GM19372 (cell line): ENCODE measurements at regions not wholly inside any gene's neighbourhood (a gene's known extent, or its start where the extent isn't known, plus 50 kb on each side); places are given as distances from the start of the nearest gene placed in this dataset.

Experiments used
- ATAC-seq: cut with Tn5 transposase; IDR thresholded peaks from one replicate; pipeline ENCODE4 v1.9.1; 2021; ENCODE audit warnings: mild to moderate bottlenecking, low read depth, moderate library complexity; ENCODE audit not compliant: unreplicated experiment

DNA sequence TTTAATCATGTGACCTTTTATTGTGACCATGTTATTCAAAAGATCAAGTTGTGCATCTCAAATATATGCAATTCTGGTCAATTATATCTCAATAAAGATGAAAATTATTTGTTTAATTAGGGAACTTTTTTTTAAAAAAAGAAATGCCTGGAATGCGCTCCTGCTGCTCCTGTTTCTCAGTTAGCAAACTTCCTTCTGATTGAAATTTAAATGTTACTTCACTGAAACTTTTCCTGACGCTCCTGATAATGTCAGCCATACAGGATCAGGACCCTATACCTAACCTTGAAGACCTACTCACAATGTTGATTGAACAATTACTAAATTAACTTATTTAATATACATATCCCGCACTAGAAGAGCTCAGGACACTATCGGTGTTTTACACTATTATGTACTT, 190.4 kb downstream of the MACC1 start:
- no peak for ATAC-seq

DNA sequence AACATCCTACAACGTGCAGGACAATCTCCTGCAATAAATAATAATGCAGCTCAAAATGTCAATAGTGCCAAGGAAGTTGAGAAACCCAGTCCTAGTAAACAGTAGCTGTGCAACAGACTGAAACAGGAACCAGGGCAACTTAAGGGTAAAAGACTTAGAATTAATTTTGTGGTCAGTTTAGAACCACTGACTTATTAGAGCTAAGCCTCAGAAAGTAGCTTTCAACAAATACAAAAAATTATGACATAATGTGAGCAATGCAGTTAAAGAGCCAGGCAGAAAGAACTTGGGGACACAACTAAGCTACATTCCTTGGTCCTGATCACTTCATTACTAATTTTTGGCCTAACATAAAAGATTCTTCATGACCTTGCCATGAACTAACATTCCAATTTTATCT, 195.4 kb downstream of the MACC1 start:
- peak; percentile 65 for ATAC-seq

DNA sequence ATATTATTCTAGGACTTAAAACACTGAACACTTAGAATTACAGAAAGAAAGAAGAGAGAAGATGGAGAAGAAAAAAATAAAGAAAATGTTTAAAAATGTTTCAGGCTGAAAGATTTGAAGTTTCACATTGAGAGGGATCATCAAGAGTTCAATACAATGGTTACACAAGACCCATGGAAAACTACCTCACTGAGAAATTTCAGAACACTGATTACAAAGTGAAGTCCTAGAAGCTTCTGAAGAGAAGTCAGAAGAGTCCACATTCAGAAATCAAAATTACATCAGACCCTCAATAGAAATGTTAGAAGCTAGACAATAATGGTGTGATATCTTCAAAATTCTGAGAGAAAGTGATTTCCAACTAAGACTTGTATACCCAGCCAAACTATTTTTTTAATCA, 196.1 kb downstream of the MACC1 start:
- ATAC-seq = no peak

DNA sequence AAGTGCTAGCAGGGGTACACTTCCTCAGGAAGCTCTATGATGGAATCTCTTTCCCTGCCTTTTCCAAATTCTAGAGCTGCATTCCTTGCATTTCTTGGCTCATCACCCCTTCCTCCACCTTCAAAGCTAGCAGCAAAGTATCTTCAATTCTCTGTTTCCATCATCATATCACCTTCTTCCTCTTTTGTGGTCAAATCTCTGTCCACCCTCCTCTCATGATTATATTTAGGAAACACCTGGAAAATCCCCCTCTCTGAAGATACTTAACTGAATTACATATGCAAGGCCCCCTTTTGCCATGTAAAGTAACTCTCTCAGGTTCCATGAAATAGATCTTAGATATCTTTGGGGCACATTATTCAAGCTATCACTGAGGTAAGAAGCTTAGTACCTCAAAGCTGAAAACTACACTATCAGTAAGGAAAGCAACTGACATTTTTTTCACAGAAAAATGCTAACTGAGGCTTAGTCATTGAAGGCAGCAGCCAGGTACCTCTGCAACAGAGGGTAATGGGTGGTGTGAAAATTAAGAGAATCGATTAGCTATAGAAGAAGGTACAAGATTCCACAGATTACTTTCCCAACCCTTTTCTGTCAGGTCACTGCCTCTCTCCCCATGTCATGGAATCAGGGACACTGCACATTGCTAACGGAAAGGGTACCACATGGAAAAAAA, 197.3 kb downstream of the MACC1 start:
- ATAC-seq = peak; percentile 58

DNA sequence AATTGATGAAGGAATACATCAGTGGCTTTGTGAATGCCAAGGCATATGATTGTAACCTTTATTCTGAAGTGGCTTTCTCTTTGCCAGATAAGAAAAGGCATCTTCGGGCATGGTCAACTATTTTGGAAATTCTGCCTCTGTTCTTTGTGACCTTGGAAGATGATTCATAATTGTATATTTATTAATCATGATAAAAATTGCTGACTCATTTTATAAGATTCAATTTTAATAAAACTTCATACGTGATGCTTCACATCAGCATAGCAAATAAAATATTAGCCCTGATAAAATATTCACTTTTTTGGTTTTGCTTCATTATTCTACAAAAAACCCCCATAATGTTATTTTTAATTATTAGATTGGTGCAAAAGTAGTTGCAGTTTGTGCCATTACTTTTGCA, 200.5 kb downstream of the MACC1 start:
- ATAC-seq = no peak

DNA sequence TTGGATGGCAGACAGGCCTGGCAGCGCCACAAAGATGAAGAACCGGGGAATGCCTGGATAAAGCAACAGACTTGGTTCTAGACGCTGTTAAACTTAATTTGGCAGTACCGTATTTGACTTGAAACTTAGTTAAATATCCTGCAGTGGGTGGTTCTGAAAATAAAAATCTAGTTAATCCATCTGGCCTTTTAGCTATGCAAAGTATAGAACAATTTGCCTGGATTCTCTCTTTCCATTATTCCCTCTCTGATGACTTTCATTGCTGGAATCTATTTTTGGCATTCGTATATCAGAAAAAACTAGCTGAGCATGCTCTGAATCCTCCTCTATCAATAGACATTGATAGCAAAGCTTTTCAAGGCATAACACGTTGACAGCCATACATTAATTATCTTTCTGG, 203.6 kb downstream of the MACC1 start:
- no peak for ATAC-seq

DNA sequence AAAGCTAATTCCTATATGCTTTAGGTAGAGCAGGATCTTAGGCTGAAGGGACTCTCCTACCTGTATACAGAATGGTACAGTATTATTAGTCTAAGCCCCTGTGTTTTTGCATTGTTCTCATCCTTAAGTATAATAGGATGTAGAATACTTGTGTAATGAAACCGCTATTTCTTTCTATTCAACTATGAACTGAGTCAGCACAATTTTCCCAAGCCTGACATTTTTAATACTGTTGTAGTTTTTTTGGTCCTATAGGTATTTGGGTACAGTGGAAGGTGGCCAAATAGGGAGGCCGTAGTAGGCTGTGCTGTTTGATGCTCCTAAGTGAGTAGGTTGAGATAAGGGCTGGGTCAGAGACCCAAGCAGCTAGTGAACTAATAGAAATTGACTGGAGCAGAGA, 205.1 kb downstream of the MACC1 start:
- ATAC-seq = no peak

DNA sequence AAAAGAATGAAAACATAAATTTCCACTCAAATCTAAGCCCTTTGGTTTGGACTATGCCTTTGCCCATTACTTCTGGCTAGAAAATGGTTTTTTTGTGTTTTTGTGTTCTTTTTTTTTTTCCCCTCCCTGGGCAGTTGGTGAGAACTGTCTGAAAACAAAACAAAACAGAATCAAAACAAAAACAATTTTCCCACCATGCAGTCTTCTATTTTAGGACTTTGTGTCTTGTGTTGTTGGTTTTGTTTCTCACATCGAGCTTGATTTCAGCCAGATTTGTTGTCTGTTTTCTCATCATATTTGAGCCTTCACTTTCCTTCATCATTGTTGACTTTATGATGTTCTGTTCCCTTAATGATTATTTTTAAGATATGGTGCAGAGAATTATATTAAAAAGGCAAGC, 206.3 kb downstream of the MACC1 start:
- ATAC-seq = no peak

DNA sequence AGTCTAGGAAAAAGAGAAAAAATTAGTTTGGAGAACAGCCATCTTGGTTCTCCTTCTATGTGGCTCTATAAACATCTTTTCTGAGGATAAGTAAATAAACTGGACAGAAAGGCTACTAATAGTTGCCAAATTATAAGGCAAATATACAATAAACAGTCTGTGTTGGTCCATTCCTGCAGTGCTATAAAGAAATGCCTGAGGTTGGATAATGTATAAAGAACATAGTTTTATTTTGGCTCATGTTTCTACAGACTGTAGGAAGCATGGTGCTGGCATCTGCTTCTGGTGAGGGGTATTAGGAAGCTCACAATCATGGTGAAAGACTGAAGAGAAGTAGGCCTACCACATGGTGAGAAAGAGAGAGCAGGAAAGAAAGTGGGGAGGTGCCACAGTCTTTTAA, 209.7 kb downstream of the MACC1 start:
- ATAC-seq = no peak

DNA sequence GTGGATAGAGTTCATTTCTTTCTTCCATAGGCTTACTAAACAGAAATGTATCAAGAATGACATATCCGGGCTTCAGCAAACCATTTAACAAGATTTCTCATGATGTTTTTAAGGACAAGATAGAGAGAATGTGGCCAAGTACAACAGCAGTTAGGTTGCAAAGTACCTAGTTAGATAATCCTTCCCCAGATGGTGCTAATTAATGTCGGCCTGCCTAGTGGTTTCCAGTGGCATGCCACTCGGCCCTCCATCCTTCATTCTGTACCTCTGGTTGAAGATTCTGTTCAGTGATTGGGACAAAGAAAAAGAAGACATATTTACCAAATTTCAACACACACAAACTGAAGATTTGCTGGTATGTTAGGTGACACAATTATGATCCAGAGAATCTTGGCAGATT, 212.1 kb downstream of the MACC1 start:
- ATAC-seq = no peak

DNA sequence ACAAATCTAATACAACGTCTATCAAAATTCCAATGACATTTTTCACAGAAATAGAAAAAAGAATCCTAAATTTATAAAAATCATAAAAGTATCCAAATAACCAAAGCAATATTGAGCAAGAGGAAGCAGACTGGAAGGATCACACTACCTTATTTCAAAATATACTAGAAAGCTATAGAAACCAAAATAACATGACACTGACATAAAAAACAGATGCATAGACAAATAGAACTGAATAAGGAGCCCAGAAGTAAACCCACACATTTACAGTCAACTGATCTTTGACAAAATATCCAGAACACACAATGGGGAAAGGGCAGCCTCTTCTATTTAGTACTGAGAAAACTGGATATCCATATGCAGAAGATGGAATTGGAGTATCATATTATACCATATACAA, 217.5 kb downstream of the MACC1 start:
- ATAC-seq = no peak

DNA sequence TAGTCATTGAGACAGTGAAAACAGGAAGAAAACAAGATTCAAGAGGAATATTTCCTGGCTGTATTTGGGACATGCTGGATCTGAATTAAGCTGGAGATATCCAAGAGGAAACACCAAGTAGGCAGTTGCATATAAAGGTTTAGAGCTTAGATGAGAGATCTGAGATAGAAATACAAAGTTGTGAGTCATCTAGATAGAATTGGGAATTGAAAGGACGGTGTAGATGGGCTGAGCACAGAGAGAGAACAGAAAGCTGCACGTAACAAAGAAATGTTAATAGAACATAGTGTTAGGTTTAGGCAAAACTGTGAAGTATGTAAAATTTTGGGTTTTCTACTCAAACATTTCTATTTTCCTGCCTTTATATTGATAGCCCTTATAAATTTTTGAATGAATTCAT, 218.5 kb upstream of the TMEM196 start:
- no peak for ATAC-seq

DNA sequence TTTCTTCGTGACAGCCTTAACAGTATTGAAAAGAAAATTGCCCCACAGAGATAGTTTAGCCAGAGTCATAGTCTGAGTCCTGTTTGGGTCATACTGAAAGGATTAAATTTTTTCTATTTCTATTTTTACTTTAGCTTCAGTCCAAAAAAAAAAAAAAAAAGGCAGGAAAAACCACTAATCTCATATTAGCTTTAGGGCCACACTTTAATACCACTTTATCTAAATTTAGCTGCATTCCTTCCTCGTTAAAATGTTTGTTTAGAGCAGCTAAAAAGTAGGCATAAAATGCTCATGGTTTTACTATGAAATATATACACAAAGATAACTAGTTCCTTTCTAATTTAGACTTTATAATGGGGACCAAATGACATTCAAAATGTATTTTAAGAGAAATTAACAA, 216.5 kb upstream of the TMEM196 start:
- no peak for ATAC-seq

DNA sequence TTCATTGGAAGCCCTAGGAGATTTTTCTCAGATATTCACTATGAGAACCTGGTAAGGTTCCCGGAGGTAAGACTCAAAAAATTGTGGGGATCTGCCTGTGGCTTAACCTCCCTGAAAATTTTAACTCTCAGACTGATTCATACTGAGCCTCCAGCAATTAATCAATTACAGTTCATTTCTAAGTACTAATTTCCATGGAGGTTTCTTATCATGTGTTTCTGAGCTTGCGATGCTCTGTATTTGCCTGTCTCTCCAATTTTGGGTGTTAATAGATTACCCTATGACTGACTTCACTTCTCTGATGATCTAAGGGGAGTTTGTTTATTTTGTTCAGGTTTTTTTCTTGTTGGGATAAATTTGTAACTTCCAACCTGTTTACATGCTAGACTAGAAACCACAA, 215.4 kb upstream of the TMEM196 start:
- no peak for ATAC-seq

DNA sequence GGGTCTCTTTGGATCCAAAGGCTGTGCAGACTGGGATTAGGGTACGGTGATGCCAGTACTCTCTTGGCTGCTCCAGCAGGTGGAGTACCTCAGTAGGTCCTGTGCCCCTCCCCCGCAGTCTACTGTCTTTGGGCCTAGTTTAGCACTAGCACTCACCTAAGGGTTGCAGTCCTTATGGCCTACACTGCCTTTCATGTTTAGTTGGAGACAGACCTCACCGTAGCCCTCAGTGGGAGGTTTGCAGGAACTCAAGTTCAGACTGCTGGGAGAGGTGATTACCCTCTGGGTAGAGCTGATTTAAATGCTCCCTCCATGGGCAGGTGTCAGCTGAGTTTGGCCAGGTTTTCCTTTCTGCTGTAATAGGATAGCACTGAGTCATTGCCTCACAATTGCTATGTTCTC, 210.8 kb upstream of the TMEM196 start:
- ATAC-seq = no peak

DNA sequence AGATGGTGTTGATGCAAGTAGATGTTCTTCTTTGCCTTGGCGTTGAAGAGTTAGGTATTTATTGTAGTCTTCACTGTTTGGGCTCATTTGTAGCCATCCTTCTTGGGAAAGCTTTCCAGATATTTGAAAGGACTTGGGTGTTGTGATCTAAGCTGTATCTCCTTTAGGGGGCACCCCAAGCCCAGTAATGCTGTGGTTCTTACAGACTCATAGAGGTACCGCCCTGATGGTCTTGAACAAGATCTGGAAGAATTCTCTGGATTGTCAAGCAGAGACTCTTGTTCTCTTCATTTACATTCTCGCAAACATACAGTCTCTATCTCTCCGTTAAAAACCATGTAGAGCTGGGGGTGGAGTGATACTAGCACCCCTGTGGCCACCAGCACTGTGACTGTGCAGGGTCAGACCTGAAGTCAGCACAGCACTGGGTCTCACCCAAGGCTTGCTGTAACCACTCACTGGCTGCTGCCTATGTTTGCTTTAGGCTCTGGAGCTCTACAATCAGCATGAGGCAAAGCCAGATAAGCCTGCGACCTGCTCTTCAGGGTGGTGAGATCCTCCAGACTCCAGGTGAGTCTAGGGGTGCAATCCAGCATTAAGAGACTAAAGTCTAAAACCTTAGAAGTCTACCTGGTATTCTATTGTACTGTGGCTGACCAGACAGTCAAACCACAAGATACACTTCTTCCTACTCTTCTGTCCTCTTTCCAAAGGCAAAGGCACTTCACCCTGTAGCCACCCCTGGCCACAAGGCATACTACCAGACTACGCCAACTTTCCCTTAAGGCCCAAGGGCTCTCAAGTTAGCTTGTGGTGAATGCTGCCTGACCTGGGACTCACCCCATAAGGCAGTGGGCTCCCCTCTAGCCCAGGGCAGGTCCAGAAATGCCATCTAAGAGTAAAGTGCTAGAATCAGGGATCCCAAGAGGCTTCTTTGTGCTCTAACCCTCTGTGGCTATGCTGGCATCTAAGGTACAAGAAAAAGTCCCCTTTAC, 209.7 kb upstream of the TMEM196 start:
- no peak for ATAC-seq

DNA sequence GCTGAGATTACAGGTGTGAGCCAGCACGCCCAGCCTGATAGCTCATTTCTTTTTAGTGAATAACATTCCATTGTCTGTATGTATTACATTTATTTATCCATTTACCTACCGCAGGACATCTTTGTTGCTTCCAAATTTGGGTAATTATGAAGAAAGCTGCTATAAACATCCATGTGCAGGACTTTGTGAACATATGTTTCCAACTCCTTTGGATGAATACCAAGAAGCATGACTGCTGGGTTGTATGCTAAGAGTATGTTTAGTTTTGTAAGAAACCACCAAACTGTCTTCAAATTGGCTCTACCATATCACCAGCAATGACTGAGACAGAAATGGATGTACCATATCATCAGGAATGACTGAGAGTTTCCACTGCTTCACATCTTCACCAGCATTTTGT, 200.2 kb upstream of the TMEM196 start:
- no peak for ATAC-seq

DNA sequence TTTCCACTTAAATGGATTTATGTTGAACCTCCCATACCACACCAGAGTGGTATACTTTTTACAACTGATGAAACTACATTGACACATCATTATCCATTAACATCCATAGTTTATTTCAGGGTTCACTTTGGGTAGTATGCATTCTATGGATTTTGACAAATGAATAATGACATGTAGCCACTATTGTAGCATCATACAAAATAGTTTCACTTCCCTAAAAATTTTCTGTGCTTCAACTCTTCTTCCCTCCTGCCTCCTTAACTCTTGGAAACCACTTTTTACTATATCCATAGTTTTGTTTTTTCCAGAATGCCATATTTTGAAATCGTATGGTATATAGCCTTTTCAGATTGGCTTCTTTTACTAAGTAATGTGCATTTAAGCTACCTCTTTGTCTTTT, 199.5 kb upstream of the TMEM196 start:
- ATAC-seq = no peak

DNA sequence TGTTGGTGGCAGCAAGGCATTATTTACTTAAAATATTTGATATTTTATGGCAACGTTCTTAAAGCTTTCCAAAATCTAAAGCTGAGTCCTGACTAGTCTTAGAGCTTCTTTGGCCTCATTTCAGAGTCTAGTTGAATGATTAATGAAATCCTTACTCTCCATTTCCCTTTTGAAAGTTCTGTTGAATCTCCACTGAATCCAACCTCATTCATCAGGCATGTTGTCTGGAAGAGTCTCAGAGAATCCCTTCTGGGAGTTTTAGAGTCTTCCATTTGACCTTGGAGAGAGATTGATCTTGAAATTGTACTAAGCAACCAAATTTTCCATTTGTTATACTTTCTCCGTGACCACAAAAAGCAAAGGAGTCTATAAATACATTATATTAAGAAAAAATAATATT, 198.5 kb upstream of the TMEM196 start:
- no peak for ATAC-seq

DNA sequence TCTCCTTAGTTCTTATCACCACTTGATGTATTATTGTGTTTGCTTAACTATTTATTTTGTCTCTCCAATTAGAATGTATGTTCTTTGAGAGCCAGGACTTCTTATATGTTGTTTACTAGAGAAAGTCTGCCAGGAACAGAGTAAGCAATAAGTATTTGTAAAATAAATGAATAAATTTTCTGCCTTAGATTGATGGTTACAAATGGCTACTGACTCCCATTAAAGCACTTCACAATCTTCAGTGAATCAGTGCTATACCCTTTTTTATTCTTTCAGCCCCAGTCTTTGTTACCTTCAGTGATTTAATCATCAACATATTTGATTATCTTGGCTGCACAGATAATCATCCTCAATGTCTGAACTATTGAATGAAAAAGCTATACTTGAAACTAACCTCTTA, 197.1 kb upstream of the TMEM196 start:
- no peak for ATAC-seq

DNA sequence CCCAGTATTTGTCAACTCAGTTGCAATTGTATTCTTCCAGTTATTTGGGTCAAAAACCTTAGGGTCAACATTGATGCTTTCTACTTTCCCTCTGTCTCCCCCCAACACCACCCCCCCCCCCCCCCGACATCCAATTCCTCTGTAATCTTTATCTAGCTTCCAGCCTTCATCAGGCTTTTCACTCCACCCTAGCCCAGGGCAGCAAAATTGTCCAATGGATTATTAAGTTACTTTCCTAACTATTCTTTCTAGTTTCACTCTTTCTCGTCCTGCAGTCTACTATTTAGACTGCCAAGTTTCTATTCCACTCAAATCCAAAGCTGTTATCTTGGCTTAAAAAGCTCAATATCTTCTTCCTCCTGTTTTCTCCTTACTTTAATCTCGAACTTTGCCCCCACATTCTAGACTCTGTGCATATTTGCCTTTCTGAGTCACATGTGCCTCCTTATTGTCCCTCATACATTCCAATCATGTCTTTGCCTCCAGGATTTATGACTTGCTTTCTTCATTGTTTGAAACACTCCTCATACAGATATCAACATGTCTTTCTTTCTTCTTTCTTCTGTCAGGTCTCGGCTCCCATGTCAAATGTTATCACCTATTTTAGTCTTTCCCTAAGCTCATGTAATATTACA, 196.6 kb upstream of the TMEM196 start:
- ATAC-seq = no peak
